AG09309 (cell line): ENCODE measurements at regions not wholly inside any gene's neighbourhood (a gene's known extent, or its start where the extent isn't known, plus 50 kb on each side); places are given as distances from the start of the nearest gene placed in this dataset.

Experiments used
- DNase-seq: peaks from one replicate; pipeline ENCODE4 v3.0.0-alpha.2; 2010; ENCODE audit warnings: low read depth
- H3K4me3 ChIP-seq: 2 replicates; pipeline ENCODE4 v1.5.1; 2011; ENCODE audit warnings: mild to moderate bottlenecking, low read depth, low read length, moderate library complexity; ENCODE audit not compliant: control insufficient read depth
- TF ChIP-seq, protein P1 (sequence below): IDR thresholded peaks from 2 replicates; pipeline ENCODE4 v1.5.1; 2011; ENCODE audit warnings: mild to moderate bottlenecking, low read depth, low read length, inconsistent platforms; ENCODE audit not compliant: insufficient read depth, control insufficient read depth; ENCODE audit errors: missing control alignments

DNA sequence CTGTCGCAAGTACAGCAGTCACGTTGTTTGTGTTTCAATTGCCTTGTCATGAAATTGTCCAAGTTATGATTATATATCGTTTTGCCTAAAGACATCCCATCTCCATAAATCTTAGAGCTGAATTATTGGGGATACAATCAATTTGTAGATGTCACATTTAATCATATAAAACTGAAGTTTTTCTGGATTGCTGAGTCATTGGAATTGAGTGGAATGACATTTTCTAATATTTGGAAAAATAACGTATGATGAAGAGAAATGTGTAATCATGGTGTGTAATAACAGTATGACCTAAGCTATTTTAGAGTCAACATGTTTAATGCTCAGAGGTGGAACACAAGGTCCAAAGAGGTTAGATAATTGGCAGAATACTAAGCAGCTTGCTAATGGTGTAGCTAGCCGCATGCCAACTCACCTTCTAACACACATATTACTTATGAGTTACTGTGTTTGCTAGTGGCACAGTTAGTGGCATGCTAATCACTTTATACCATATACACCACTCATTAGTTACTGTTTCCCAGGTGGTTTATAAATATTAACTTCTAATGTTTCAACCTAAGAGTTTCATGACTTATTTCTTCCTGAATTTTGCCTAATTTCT is 473.1 kb upstream of the GRAMD2B start:
- TF ChIP-seq, protein P1, sequence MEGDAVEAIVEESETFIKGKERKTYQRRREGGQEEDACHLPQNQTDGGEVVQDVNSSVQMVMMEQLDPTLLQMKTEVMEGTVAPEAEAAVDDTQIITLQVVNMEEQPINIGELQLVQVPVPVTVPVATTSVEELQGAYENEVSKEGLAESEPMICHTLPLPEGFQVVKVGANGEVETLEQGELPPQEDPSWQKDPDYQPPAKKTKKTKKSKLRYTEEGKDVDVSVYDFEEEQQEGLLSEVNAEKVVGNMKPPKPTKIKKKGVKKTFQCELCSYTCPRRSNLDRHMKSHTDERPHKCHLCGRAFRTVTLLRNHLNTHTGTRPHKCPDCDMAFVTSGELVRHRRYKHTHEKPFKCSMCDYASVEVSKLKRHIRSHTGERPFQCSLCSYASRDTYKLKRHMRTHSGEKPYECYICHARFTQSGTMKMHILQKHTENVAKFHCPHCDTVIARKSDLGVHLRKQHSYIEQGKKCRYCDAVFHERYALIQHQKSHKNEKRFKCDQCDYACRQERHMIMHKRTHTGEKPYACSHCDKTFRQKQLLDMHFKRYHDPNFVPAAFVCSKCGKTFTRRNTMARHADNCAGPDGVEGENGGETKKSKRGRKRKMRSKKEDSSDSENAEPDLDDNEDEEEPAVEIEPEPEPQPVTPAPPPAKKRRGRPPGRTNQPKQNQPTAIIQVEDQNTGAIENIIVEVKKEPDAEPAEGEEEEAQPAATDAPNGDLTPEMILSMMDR, result no peak
- H3K4me3 ChIP-seq, result no peak overlapping the region
- no peak for DNase-seq

DNA sequence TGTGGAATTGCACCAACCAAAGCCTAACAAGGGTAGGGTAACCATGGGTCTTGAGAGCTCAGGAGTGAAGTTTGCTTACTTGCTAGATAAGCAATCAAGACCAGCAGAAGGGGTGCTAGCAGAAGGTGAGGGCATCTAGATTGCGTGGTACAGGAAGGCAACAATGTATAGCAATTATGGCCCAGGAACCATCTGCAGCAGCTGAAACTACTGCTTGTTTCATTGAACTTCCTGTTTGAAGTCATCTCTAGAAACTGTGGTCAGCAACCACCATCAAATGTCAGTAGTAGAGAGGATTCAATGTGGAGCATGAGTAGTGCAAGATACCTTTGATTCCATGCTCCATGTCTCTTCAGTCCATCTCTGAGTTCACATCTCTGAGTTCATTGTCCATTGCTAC is 462.1 kb upstream of the GRAMD2B start:
- TF ChIP-seq, protein P1, result no peak
- no peak overlapping the region for H3K4me3 ChIP-seq
- no peak for DNase-seq

DNA sequence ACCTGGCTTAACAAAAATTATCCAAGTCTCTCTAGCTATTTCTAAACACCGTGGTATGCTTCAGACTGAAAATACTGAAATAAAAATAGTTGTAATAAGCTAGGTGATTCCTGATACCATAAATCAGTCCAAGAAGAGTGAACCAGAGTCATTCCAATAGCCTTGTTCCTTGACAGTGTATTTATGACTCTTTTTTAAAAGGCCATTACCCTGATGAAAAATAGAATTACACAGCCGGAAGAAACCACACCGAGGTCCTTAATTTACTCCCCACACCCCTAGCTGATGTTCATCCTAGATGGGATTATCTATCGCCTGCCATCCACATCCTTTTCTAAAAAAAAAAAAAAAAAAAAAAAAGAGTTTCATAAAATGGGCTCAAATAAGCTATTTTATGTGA is 457.6 kb upstream of the GRAMD2B start:
- DNase-seq, result no peak
- TF ChIP-seq, protein P1, result no peak
- no peak overlapping the region for H3K4me3 ChIP-seq

DNA sequence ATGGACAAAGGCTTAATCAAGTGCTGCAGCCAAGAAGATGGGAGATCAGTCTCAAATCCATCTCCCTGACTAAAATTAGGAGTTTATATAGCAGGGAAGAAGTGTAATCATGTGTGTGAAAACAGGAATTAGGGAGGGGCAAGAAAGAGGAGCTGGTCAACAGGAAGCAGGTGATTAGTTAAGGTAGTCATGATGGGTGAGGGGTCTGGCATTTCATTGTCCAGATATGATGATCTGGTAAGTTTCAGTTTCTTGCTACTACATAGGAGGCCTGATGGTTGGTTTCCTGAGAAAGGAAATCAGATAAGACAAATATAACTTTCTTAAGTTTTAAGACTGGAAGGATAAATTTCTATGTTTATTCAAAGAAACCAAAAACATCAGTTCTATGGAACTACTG is 455.6 kb upstream of the GRAMD2B start:
- no peak for DNase-seq
- H3K4me3 ChIP-seq, result no peak overlapping the region
- TF ChIP-seq, protein P1, result no peak

DNA sequence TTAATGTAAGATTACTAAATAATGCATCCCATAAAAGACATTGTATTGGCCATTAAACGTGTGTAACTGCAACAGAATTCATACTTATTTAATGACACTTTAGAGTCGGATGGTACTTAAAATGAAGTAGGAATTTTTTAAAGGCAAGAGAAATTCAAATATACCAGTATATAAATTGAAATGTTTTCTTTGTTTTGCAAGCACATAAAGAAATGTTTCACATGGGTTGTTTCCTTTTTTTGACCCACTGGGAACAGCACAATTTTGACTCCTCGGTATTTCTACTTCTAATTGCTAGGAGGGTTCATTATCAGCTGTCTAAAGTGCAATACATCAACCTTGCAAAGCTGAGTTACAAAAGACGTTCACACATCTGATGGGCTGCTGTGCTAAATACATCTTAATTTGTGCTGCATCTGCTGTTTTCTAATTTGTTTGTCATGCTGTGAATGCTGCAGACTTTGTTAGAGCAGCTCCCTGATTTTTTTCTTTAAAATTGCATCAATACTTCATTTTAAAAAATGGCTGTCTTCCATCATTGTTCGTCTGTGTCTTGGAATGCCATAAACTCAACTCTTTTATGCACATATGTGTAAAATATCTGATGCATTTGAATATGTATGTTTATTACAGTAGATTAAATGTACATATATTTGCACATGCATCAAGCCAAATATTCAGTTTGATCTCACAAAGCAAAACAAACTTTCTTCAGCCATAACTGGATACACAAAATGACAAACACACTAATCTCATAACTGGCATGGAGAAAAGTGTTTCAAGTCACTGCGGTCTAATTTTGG is 454.0 kb upstream of the GRAMD2B start:
- DNase-seq, result no peak
- TF ChIP-seq, protein P1, result no peak

DNA sequence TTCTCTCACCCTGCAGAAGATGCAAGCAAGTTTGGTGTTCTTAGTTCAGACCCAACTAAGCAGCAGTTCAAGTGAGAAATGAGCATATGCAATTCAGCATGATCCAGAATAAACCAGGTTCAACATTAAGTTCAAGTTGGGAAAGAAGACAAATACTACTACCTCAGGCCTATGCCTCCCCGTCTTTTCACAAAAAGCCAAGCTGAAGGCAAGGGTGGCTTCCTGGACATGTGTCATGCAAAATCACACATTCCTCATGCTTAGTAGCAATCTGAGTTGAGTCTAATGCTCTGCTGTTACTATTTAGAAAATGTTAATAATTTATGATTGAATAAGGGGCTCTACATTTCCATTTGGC is 453.4 kb upstream of the GRAMD2B start:
- DNase-seq, result no peak
- TF ChIP-seq, protein P1, result no peak

More for the DNA sequence above, 454.0 kb upstream of the GRAMD2B start:
- H3K4me3 ChIP-seq, result no peak overlapping the region

More for the DNA sequence above, 453.4 kb upstream of the GRAMD2B start:
- no peak overlapping the region for H3K4me3 ChIP-seq
